ENCODE measurements at regions not wholly inside any gene's neighbourhood (a gene's known extent, or its start where the extent isn't known, plus 50 kb on each side); places are given as distances from the start of the nearest gene placed in this dataset.
A peak's percentile ranks its signal among the peaks of the same experiment; 100 is the strongest.

GRCh38 chr2:217616936-217617335, 385.9 kb downstream of the TNS1 start:
- H3K4me3 ChIP-seq = no peak overlapping the region
- peaks cover 22% of the 10 kb centered on the region for H3K4me1 ChIP-seq (ENCODE audit: low read depth)
- H3K27me3 ChIP-seq = no peaks in the 10 kb centered on the region
- H3K27ac ChIP-seq = no peak overlapping the region
- peak in 1 of 2 donors; percentile 20 for DNase-seq (ENCODE audit: low read depth in 1 of 2, low spot score in 1 of 2)
- H3K9me3 ChIP-seq (ENCODE audit: low read depth) = no peaks in the 10 kb centered on the region
- TF ChIP-seq CTCF (IDR thresholded peaks at IDR 0.05; ENCODE audit: low read depth, low read length) = no peak
- H3K36me3 ChIP-seq = no peaks in the 10 kb centered on the region

- DNase-seq (ENCODE audit: low read depth in 1 of 2, low spot score in 1 of 2) = no peak
- Histone ChIP-seq H3K4me1 (ENCODE audit: low read depth) (peaks cover 18% of the 10 kb centered on the region), H3K9me3 (ENCODE audit: low read depth) (no peaks in the 10 kb centered on the region), H3K27ac (no peak overlapping the region), H3K36me3 (no peaks in the 10 kb centered on the region), H3K4me3 (no peak overlapping the region), H3K27me3 (no peaks in the 10 kb centered on the region)
- TF ChIP-seq CTCF (IDR thresholded peaks at IDR 0.05; ENCODE audit: low read depth, low read length) = no peak
These were observed 387.6 kb downstream of the TNS1 start for GRCh38 chr2:217615171-217615570.

DNA sequence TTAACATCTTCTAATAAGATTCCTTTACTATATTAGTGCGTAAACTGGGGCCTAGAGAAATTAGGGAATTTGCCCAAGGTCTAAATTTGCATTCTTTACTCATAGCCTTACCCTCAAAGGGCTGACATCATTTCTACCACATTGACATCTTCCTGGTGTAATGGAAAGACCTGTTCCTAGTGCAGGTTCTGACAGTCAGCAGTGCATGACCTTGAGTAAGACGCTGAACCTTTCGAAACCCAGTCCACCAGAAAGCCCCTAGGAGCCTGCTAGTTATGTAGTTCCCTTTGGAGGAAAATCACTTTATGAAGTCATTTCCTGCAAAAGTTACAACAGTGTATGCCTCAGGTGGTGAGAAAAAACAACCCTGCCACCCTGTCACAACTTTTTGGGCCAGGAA, 388.3 kb downstream of the TNS1 start:
- Histone ChIP-seq H3K27me3 (no peaks in the 10 kb centered on the region), H3K9me3 (ENCODE audit: low read depth) (no peaks in the 10 kb centered on the region), H3K4me3 (no peak overlapping the region), H3K27ac (no peak overlapping the region), H3K36me3 (no peaks in the 10 kb centered on the region), H3K4me1 (ENCODE audit: low read depth) (peaks cover 25% of the 10 kb centered on the region)
- DNase-seq (ENCODE audit: low read depth in 1 of 2, low spot score in 1 of 2) = no peak
- no peak for TF ChIP-seq CTCF (IDR thresholded peaks at IDR 0.05; ENCODE audit: low read depth, low read length)

DNA sequence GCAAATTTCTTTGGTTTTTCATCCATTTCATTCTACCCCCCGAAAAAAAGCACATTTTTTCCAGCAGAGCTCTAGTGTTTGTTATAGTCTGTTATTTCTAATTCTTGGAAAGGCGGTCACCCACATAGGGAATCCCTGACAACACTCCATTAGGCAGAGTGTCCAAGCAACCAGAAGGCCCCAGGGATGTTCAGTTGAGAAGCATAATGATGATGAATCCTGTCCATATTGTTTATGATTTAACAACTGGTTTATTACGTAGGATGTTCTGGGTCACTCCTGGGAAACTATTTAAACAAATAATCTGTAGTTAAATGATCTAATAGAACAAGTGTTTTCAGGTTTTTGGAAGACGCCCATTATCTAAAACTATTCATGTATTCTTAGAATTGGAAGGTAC, 388.7 kb downstream of the TNS1 start:
- H3K4me1 ChIP-seq (ENCODE audit: low read depth) = peaks cover 26% of the 10 kb centered on the region
- no peak for TF ChIP-seq CTCF (IDR thresholded peaks at IDR 0.05; ENCODE audit: low read depth, low read length)
- H3K27me3 ChIP-seq = no peaks in the 10 kb centered on the region
- no peak overlapping the region for H3K4me3 ChIP-seq
- no peak overlapping the region for H3K27ac ChIP-seq
- H3K36me3 ChIP-seq = no peaks in the 10 kb centered on the region
- H3K9me3 ChIP-seq (ENCODE audit: low read depth) = no peaks in the 10 kb centered on the region
- no peak for DNase-seq (ENCODE audit: low read depth in 1 of 2, low spot score in 1 of 2)

- no peak for DNase-seq (ENCODE audit: low read depth in 1 of 2, low spot score in 1 of 2)
- Histone ChIP-seq H3K4me3 (no peak overlapping the region), H3K27me3 (no peaks in the 10 kb centered on the region), H3K4me1 (ENCODE audit: low read depth) (peaks cover 20% of the 10 kb centered on the region), H3K9me3 (ENCODE audit: low read depth) (no peaks in the 10 kb centered on the region), H3K36me3 (no peaks in the 10 kb centered on the region), H3K27ac (no peak overlapping the region)
- TF ChIP-seq CTCF (IDR thresholded peaks at IDR 0.05; ENCODE audit: low read depth, low read length) = no peak
These were observed 389.9 kb downstream of the TNS1 start for GRCh38 chr2:217612920-217613319.

DNA sequence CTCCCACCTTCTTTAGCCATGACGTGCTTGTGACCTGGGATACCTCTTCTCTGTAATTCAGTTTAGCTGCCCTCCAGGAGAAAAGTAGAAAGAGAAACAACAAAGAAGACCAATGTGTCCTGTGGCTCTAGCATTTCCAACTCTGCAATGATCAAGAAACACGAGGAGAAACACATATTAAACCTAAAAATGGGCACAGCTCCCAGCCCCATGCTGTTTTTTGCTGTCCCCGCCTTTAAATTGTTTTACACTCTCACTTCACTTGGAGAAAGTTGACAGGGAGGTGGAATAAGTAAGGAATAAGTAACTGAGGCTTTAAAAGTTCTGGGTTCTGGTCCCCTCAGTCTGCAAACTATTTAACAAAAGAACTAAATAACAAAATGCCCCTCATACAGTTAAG, 390.6 kb downstream of the TNS1 start:
- H3K36me3 ChIP-seq = no peaks in the 10 kb centered on the region
- no peaks in the 10 kb centered on the region for H3K27me3 ChIP-seq
- H3K9me3 ChIP-seq (ENCODE audit: low read depth) = no peaks in the 10 kb centered on the region
- no peak for TF ChIP-seq CTCF (IDR thresholded peaks at IDR 0.05; ENCODE audit: low read depth, low read length)
- no peak for DNase-seq (ENCODE audit: low read depth in 1 of 2, low spot score in 1 of 2)
- H3K4me3 ChIP-seq = no peak overlapping the region
- no peak overlapping the region for H3K27ac ChIP-seq
- peaks cover 19% of the 10 kb centered on the region for H3K4me1 ChIP-seq (ENCODE audit: low read depth)
